ENCODE measurements at regions not wholly inside any gene's neighbourhood (a gene's known extent, or its start where the extent isn't known, plus 50 kb on each side); places are given as distances from the start of the nearest gene placed in this dataset.

- DNase-seq (ENCODE audit: low read depth) (no peak), FAIRE-seq (no peak)
- Histone ChIP-seq H3K27me3 (ENCODE audit: insufficient read depth, low read length) (peaks cover 21% of the 10 kb centered on the region), H3K27ac (ENCODE audit: low read depth, low read length) (no peak overlapping the region), H3K9ac (ENCODE audit: low read length) (no peak overlapping the region), H3K4me2 (ENCODE audit: low read length) (no peak overlapping the region), H3K9me3 (ENCODE audit: insufficient read depth, low read depth, low read length) (no peaks in the 10 kb centered on the region), H3K36me3 (ENCODE audit: insufficient read depth, low read length) (no peaks in the 10 kb centered on the region), H3K4me1 (ENCODE audit: insufficient read depth, low read length) (no peaks in the 10 kb centered on the region), H4K20me1 (ENCODE audit: insufficient read depth, low read length) (no peaks in the 10 kb centered on the region), H3K4me3 (ENCODE audit: insufficient read depth, low read depth, low read length) (no peak overlapping the region), H3K79me2 (ENCODE audit: insufficient read depth, low read length) (no peaks in the 10 kb centered on the region), H2AFZ (ENCODE audit: low read depth, low read length) (no peak overlapping the region)
- H3K36me3 Mint-ChIP-seq (ENCODE audit: low read depth, unreplicated experiment) = no peaks in the 10 kb centered on the region
- H3K27me3 Mint-ChIP-seq (ENCODE audit: low read depth, unreplicated experiment) = peaks cover 40% of the 10 kb centered on the region
- H3K9me3 Mint-ChIP-seq (ENCODE audit: unreplicated experiment) = peaks cover 2% of the 10 kb centered on the region
- TF ChIP-seq EZH2 (IDR thresholded peaks at IDR 0.05; ENCODE audit: insufficient read depth, low read length) = no peak
- no peak for TF ChIP-seq CTCF (IDR thresholded peaks at IDR 0.05; ENCODE audit: insufficient read depth, low read depth, low read length)
- H3K4me1 Mint-ChIP-seq (ENCODE audit: low read depth, unreplicated experiment) = peaks cover 6% of the 10 kb centered on the region
- H3K27ac Mint-ChIP-seq (ENCODE audit: unreplicated experiment) = no peak overlapping the region
- no peak overlapping the region for H3K4me3 Mint-ChIP-seq (ENCODE audit: unreplicated experiment)
Measured at GRCh38 chr3:71934520-71935270, 149.7 kb upstream of the PROK2 start.

- TF ChIP-seq CTCF (IDR thresholded peaks at IDR 0.05; ENCODE audit: insufficient read depth, low read depth, low read length) (no peak), EZH2 (IDR thresholded peaks at IDR 0.05; ENCODE audit: insufficient read depth, low read length) (no peak)
- no peak overlapping the region for H3K27ac Mint-ChIP-seq (ENCODE audit: unreplicated experiment)
- no peaks in the 10 kb centered on the region for H3K36me3 ChIP-seq (ENCODE audit: insufficient read depth, low read length)
- H4K20me1 ChIP-seq (ENCODE audit: insufficient read depth, low read length) = no peaks in the 10 kb centered on the region
- H3K9me3 Mint-ChIP-seq (ENCODE audit: unreplicated experiment) = peaks cover 2% of the 10 kb centered on the region
- peaks cover 6% of the 10 kb centered on the region for H3K4me1 Mint-ChIP-seq (ENCODE audit: low read depth, unreplicated experiment)
- no peak overlapping the region for H3K4me2 ChIP-seq (ENCODE audit: low read length)
- no peak overlapping the region for H2AFZ ChIP-seq (ENCODE audit: low read depth, low read length)
- no peaks in the 10 kb centered on the region for H3K9me3 ChIP-seq (ENCODE audit: insufficient read depth, low read depth, low read length)
- no peak overlapping the region for H3K4me3 Mint-ChIP-seq (ENCODE audit: unreplicated experiment)
- DNase-seq (ENCODE audit: low read depth) = no peak
- H3K27me3 ChIP-seq (ENCODE audit: insufficient read depth, low read length) = peaks cover 14% of the 10 kb centered on the region
- no peaks in the 10 kb centered on the region for H3K79me2 ChIP-seq (ENCODE audit: insufficient read depth, low read length)
- no peak for FAIRE-seq
- H3K9ac ChIP-seq (ENCODE audit: low read length) = no peak overlapping the region
- H3K27me3 Mint-ChIP-seq (ENCODE audit: low read depth, unreplicated experiment) = peaks cover 37% of the 10 kb centered on the region
- H3K36me3 Mint-ChIP-seq (ENCODE audit: low read depth, unreplicated experiment) = no peaks in the 10 kb centered on the region
- no peak overlapping the region for H3K4me3 ChIP-seq (ENCODE audit: insufficient read depth, low read depth, low read length)
- H3K27ac ChIP-seq (ENCODE audit: low read depth, low read length) = no peak overlapping the region
- no peaks in the 10 kb centered on the region for H3K4me1 ChIP-seq (ENCODE audit: insufficient read depth, low read length)
Measured at GRCh38 chr3:71931922-71932321, 147.0 kb upstream of the PROK2 start.

All from astrocyte (in vitro differentiated cells and primary cell).